SK-N-SH treated with all-trans-retinoic acid at 6 μM for 48 hours (cell line): ENCODE measurements at regions not wholly inside any gene's neighbourhood (a gene's known extent, or its start where the extent isn't known, plus 50 kb on each side); places are given as distances from the start of the nearest gene placed in this dataset.

Experiments used
- ARNTL ChIP-seq: fragments of 450-650 bp; formaldehyde crosslinking; IDR thresholded peaks from 2 replicates; pipeline ENCODE4 v1.5.0; 2020; ENCODE audit warnings: low read depth, mild to moderate bottlenecking, moderate library complexity, borderline replicate concordance
- BACH2 ChIP-seq: fragments of 250-450 bp; sonication (Bioruptor Pico); IDR thresholded peaks from 2 replicates; pipeline ENCODE4 v1.9.0; 2021; ENCODE audit warnings: mild to moderate bottlenecking, borderline replicate concordance
- PATZ1 ChIP-seq: fragments of 250-450 bp; sonication (Bioruptor Pico); IDR thresholded peaks from 2 replicates; pipeline ENCODE4 v1.8.0; 2020; ENCODE audit warnings: mild to moderate bottlenecking, moderate library complexity, borderline replicate concordance
- RARB ChIP-seq: fragments of 250-450 bp; sonication (Bioruptor Pico); IDR thresholded peaks from 2 replicates; pipeline ENCODE4 v1.8.0; 2021; ENCODE audit warnings: mild to moderate bottlenecking, moderate library complexity
- TCF4 ChIP-seq: fragments of 250-450 bp; sonication (Bioruptor Pico); IDR thresholded peaks from 2 replicates; pipeline ENCODE4 v1.8.0; 2021; ENCODE audit warnings: mild to moderate bottlenecking, moderate library complexity, borderline replicate concordance
- ZFP3 ChIP-seq: fragments of 250-450 bp; sonication (Bioruptor Pico); IDR thresholded peaks from 2 replicates; pipeline ENCODE4 v1.5.0; 2020; ENCODE audit warnings: mild to moderate bottlenecking, moderate library complexity

- TF ChIP-seq ZFP3 (no peak), TCF4 (no peak), PATZ1 (no peak), BACH2 (CRISPR knock-in tag) (no peak), ARNTL (CRISPR knock-in tag) (no peak), RARB (CRISPR knock-in tag) (no peak)
These were observed 71.2 kb upstream of the DUSP5 start for GRCh38 chr10:110426294-110427181.
